Gastroesophageal sphincter (tissue), 3 donors: ENCODE measurements at regions not wholly inside any gene's neighbourhood (a gene's known extent, or its start where the extent isn't known, plus 50 kb on each side); places are given as distances from the start of the nearest gene placed in this dataset.

ENCODE experiments used
- CTCF ChIP-seq, 4 experiments: fragments of 200-600 bp in 2 of 4; fragments of 450-650 bp in 2 of 4; sonication (generic) in 1 of 4; IDR thresholded peaks; one replicate each; pipeline ENCODE4 v1.5.1; 2017 to 2019; ENCODE audit warnings: antibody characterized with exemption in 4 of 4, mild to moderate bottlenecking in 2 of 4, moderate library complexity in 2 of 4
- POLR2AphosphoS5 ChIP-seq: sonication (generic); formaldehyde crosslinking; IDR thresholded peaks from one replicate; pipeline ENCODE4 v1.6.1; 2017; ENCODE audit warnings: antibody characterized with exemption

- TF ChIP-seq CTCF (IDR thresholded peaks at IDR 0.05) (no peak), POLR2AphosphoS5 (no peak)
These were observed 306.3 kb downstream of the LMX1A start for GRCh38 chr1:165050246-165050645.
